ENCODE measurements at regions not wholly inside any gene's neighbourhood (a gene's known extent, or its start where the extent isn't known, plus 50 kb on each side); places are given as distances from the start of the nearest gene placed in this dataset.
"Not testable (repeated sequence)": the region's sequence is repeated elsewhere in the genome, so short reads cannot be mapped to it uniquely, and the experiment has no call there.

GRCh38 chr5:130795037-130795436, 370.0 kb downstream of the HINT1 start:
- no peak overlapping the region for H3K4me3 Mint-ChIP-seq
- no peaks in the 10 kb centered on the region for H3K36me3 Mint-ChIP-seq
- peaks cover 19% of the 10 kb centered on the region for H3K9me3 Mint-ChIP-seq (ENCODE audit: low read depth)
- no peak overlapping the region for H3K27ac Mint-ChIP-seq
- H3K27me3 Mint-ChIP-seq, result peaks cover 8% of the 10 kb centered on the region
- no peaks in the 10 kb centered on the region for H3K4me1 Mint-ChIP-seq (ENCODE audit: low read depth)

- no peak overlapping the region for H3K4me3 Mint-ChIP-seq
Observed at GRCh38 chr5:130777794-130778193, 387.3 kb downstream of the HINT1 start.

GRCh38 chr5:130773813-130774212, 391.2 kb downstream of the HINT1 start:
- Mint-ChIP-seq H3K9me3 (ENCODE audit: low read depth) (no peaks in the 10 kb centered on the region), H3K36me3 (no peaks in the 10 kb centered on the region), H3K27me3 (peaks cover 14% of the 10 kb centered on the region), H3K4me3 (no peak overlapping the region), H3K27ac (no peak overlapping the region), H3K4me1 (ENCODE audit: low read depth) (no peaks in the 10 kb centered on the region)

More at GRCh38 chr5:130777794-130778193, 387.3 kb downstream of the HINT1 start:
- Mint-ChIP-seq H3K9me3 (ENCODE audit: low read depth) (no peaks in the 10 kb centered on the region), H3K27ac (no peak overlapping the region), H3K4me1 (ENCODE audit: low read depth) (no peaks in the 10 kb centered on the region), H3K27me3 (peaks cover 11% of the 10 kb centered on the region), H3K36me3 (no peaks in the 10 kb centered on the region)

GRCh38 chr5:130762031-130762430, 403.0 kb downstream of the HINT1 start:
- no peaks in the 10 kb centered on the region for H3K4me1 Mint-ChIP-seq (ENCODE audit: low read depth)
- no peaks in the 10 kb centered on the region for H3K36me3 Mint-ChIP-seq
- no peak overlapping the region for H3K4me3 Mint-ChIP-seq
- H3K27ac Mint-ChIP-seq, result no peak overlapping the region
- H3K9me3 Mint-ChIP-seq (ENCODE audit: low read depth), result no peaks in the 10 kb centered on the region
- peaks cover 11% of the 10 kb centered on the region for H3K27me3 Mint-ChIP-seq

- no peaks in the 10 kb centered on the region for H3K9me3 Mint-ChIP-seq (ENCODE audit: low read depth)
- H3K4me3 Mint-ChIP-seq, result no peak overlapping the region
- H3K27me3 Mint-ChIP-seq, result peaks cover 1% of the 10 kb centered on the region
- H3K36me3 Mint-ChIP-seq, result no peaks in the 10 kb centered on the region
- H3K27ac Mint-ChIP-seq, result no peak overlapping the region
- no peaks in the 10 kb centered on the region for H3K4me1 Mint-ChIP-seq (ENCODE audit: low read depth)
Observed at GRCh38 chr5:130759061-130759460, 406.0 kb downstream of the HINT1 start.

- Mint-ChIP-seq H3K27ac (no peak overlapping the region), H3K9me3 (ENCODE audit: low read depth) (no peaks in the 10 kb centered on the region), H3K4me3 (no peak overlapping the region), H3K36me3 (no peaks in the 10 kb centered on the region), H3K27me3 (peaks cover 5% of the 10 kb centered on the region), H3K4me1 (ENCODE audit: low read depth) (no peaks in the 10 kb centered on the region)
Observed at GRCh38 chr5:130747556-130747955, 417.5 kb downstream of the HINT1 start.

GRCh38 chr5:130746641-130747040, 418.4 kb downstream of the HINT1 start:
- not testable (repeated sequence) for H3K27me3 Mint-ChIP-seq; H3K4me1 Mint-ChIP-seq (ENCODE audit: low read depth); H3K27ac Mint-ChIP-seq; H3K36me3 Mint-ChIP-seq; H3K9me3 Mint-ChIP-seq (ENCODE audit: low read depth); H3K4me3 Mint-ChIP-seq

- peaks cover 8% of the 10 kb centered on the region for H3K9me3 Mint-ChIP-seq (ENCODE audit: low read depth)
- H3K4me3 Mint-ChIP-seq, result no peak overlapping the region
- H3K27me3 Mint-ChIP-seq, result peaks cover 6% of the 10 kb centered on the region
- no peaks in the 10 kb centered on the region for H3K4me1 Mint-ChIP-seq (ENCODE audit: low read depth)
- no peaks in the 10 kb centered on the region for H3K36me3 Mint-ChIP-seq
- no peak overlapping the region for H3K27ac Mint-ChIP-seq
Observed at GRCh38 chr5:130743092-130743491, 422.0 kb downstream of the HINT1 start.

- H3K4me3 Mint-ChIP-seq, result no peak overlapping the region
- H3K4me1 Mint-ChIP-seq (ENCODE audit: low read depth), result no peaks in the 10 kb centered on the region
- H3K27ac Mint-ChIP-seq, result no peak overlapping the region
- H3K36me3 Mint-ChIP-seq, result no peaks in the 10 kb centered on the region
- H3K27me3 Mint-ChIP-seq, result peaks cover 2% of the 10 kb centered on the region
- peaks cover 8% of the 10 kb centered on the region for H3K9me3 Mint-ChIP-seq (ENCODE audit: low read depth)
Observed at GRCh38 chr5:130740047-130740569, 424.9 kb downstream of the HINT1 start.

GRCh38 chr5:130731839-130732238, 433.2 kb downstream of the HINT1 start:
- Mint-ChIP-seq H3K9me3 (ENCODE audit: low read depth) (peaks cover 9% of the 10 kb centered on the region), H3K4me1 (ENCODE audit: low read depth) (no peaks in the 10 kb centered on the region), H3K4me3 (no peak overlapping the region), H3K27me3 (peaks cover 1% of the 10 kb centered on the region), H3K27ac (no peak overlapping the region), H3K36me3 (peaks cover 5% of the 10 kb centered on the region)

GRCh38 chr5:130729541-130729940, 435.5 kb downstream of the HINT1 start:
- Mint-ChIP-seq H3K4me3 (no peak overlapping the region), H3K27me3 (peaks cover 1% of the 10 kb centered on the region), H3K9me3 (ENCODE audit: low read depth) (peaks cover 9% of the 10 kb centered on the region), H3K4me1 (ENCODE audit: low read depth) (no peaks in the 10 kb centered on the region), H3K36me3 (peaks cover 5% of the 10 kb centered on the region), H3K27ac (no peak overlapping the region)

- Mint-ChIP-seq H3K27me3 (peaks cover 2% of the 10 kb centered on the region), H3K36me3 (peaks cover 5% of the 10 kb centered on the region), H3K9me3 (ENCODE audit: low read depth) (peaks cover 9% of the 10 kb centered on the region), H3K27ac (no peak overlapping the region), H3K4me3 (no peak overlapping the region), H3K4me1 (ENCODE audit: low read depth) (no peaks in the 10 kb centered on the region)
Observed at GRCh38 chr5:130727830-130728229, 437.2 kb downstream of the HINT1 start.

- Mint-ChIP-seq H3K36me3 (no peaks in the 10 kb centered on the region), H3K27ac (no peak overlapping the region), H3K4me1 (ENCODE audit: low read depth) (no peaks in the 10 kb centered on the region), H3K9me3 (ENCODE audit: low read depth) (no peaks in the 10 kb centered on the region), H3K27me3 (peaks cover 3% of the 10 kb centered on the region), H3K4me3 (no peak overlapping the region)
Observed at GRCh38 chr5:130724658-130725057, 440.4 kb downstream of the HINT1 start.

- Mint-ChIP-seq H3K4me1 (ENCODE audit: low read depth) (no peaks in the 10 kb centered on the region), H3K4me3 (no peak overlapping the region), H3K36me3 (no peaks in the 10 kb centered on the region), H3K27me3 (peaks cover 10% of the 10 kb centered on the region), H3K9me3 (ENCODE audit: low read depth) (no peaks in the 10 kb centered on the region), H3K27ac (no peak overlapping the region)
Observed at GRCh38 chr5:130720355-130720754, 444.7 kb downstream of the HINT1 start.

- Mint-ChIP-seq H3K4me1 (ENCODE audit: low read depth) (no peaks in the 10 kb centered on the region), H3K27ac (no peak overlapping the region), H3K36me3 (no peaks in the 10 kb centered on the region), H3K27me3 (peaks cover 17% of the 10 kb centered on the region), H3K9me3 (ENCODE audit: low read depth) (no peaks in the 10 kb centered on the region), H3K4me3 (no peak overlapping the region)
Observed at GRCh38 chr5:130715541-130715940, 449.5 kb downstream of the HINT1 start.

- no peak overlapping the region for H3K4me3 Mint-ChIP-seq
- no peaks in the 10 kb centered on the region for H3K36me3 Mint-ChIP-seq
- H3K9me3 Mint-ChIP-seq (ENCODE audit: low read depth), result no peaks in the 10 kb centered on the region
- no peaks in the 10 kb centered on the region for H3K4me1 Mint-ChIP-seq (ENCODE audit: low read depth)
- no peak overlapping the region for H3K27ac Mint-ChIP-seq
- H3K27me3 Mint-ChIP-seq, result peaks cover 18% of the 10 kb centered on the region
Observed at GRCh38 chr5:130714200-130714599, 450.9 kb downstream of the HINT1 start.
